ENCODE measurements at regions not wholly inside any gene's neighbourhood (a gene's known extent, or its start where the extent isn't known, plus 50 kb on each side); places are given as distances from the start of the nearest gene placed in this dataset.

DNA sequence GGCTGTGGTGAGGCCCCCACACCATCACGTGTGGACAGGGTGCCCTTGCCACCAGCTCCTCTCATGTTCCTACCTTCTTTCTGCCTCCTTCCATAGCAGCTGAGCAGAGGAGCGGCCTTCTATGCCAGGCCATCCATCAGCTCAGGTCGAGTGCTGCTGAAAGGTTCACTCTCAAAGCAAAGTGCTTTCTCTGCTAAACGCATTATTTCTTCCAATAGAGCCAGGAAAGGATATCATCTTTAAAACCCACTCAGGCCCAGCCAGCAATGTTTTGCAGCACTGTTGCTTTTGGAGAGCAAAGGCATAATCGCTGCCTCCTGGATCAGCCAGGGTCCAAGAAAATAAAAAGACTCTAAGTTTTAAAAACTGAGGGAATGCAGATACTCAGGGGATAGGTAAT lies 54.9 kb upstream of the GPRC5B start:
- H4K20me1 ChIP-seq (ENCODE audit: insufficient read depth), result no peaks in the 10 kb centered on the region
- no peak overlapping the region for H3K4me2 ChIP-seq
- H3K9me2 ChIP-seq, result no peaks in the 10 kb centered on the region
- no peak overlapping the region for H2AFZ ChIP-seq (ENCODE audit: low read depth)
- POLR2A ChIA-PET, result no interaction called here
- DNase-seq, result no peak
- WGBS (ENCODE audit: low lambda C conversion rate), result 22% methylated on average over 5 of the region's 5 CpGs
- no peaks in the 10 kb centered on the region for H3F3A ChIP-seq (replicated peaks; ENCODE audit: insufficient read depth)
- CTCF ChIA-PET, result interaction anchor here (0.6 kb wide), 1 partner anchor 361 kb away, joined by 3 read pairs; no protein-coding TSS in a partner anchor
- TF ChIP-seq NRF1 (IDR thresholded peaks at IDR 0.05; ENCODE audit: low read depth, low read length) (no peak), TEAD4 (IDR thresholded peaks at IDR 0.05; ENCODE audit: borderline replicate concordance, insufficient read depth) (no peak), GATA2 (CRISPR knock-in tag; IDR thresholded peaks at IDR 0.05) (no peak), RXRA (IDR thresholded peaks at IDR 0.05; ENCODE audit: borderline replicate concordance, low read depth) (no peak), FOXM1 (IDR thresholded peaks at IDR 0.05; ENCODE audit: low read depth) (no peak), YY1 (IDR thresholded peaks at IDR 0.05; ENCODE audit: low read depth) (no peak), CHD2 (IDR thresholded peaks at IDR 0.05; ENCODE audit: low read length, partially characterized antibody) (no peak), REST (IDR thresholded peaks at IDR 0.05; ENCODE audit: low read depth, low read length) (no peak), EZH2phosphoT487 (IDR thresholded peaks at IDR 0.05; ENCODE audit: borderline replicate concordance, low read depth) (no peak), SMC3 (IDR thresholded peaks at IDR 0.05; ENCODE audit: low read depth, low read length) (no peak), FOSL2 (IDR thresholded peaks at IDR 0.05; ENCODE audit: borderline replicate concordance, low read depth) (no peak), RCOR1 (IDR thresholded peaks at IDR 0.05; ENCODE audit: low read length) (no peak), ZBTB33 (IDR thresholded peaks at IDR 0.05; ENCODE audit: borderline replicate concordance, low read depth) (no peak), TCF12 (IDR thresholded peaks at IDR 0.05) (no peak), MXI1 (IDR thresholded peaks at IDR 0.05; ENCODE audit: low read depth, low read length) (no peak), FOXJ3 (CRISPR knock-in tag; IDR thresholded peaks at IDR 0.05) (no peak), POLR2AphosphoS5 (IDR thresholded peaks at IDR 0.05; ENCODE audit: low read depth, low read length) (no peak)
- TF ChIP-seq, protein P1, sequence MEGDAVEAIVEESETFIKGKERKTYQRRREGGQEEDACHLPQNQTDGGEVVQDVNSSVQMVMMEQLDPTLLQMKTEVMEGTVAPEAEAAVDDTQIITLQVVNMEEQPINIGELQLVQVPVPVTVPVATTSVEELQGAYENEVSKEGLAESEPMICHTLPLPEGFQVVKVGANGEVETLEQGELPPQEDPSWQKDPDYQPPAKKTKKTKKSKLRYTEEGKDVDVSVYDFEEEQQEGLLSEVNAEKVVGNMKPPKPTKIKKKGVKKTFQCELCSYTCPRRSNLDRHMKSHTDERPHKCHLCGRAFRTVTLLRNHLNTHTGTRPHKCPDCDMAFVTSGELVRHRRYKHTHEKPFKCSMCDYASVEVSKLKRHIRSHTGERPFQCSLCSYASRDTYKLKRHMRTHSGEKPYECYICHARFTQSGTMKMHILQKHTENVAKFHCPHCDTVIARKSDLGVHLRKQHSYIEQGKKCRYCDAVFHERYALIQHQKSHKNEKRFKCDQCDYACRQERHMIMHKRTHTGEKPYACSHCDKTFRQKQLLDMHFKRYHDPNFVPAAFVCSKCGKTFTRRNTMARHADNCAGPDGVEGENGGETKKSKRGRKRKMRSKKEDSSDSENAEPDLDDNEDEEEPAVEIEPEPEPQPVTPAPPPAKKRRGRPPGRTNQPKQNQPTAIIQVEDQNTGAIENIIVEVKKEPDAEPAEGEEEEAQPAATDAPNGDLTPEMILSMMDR (IDR thresholded peaks at IDR 0.05), result no peak
- TF ChIP-seq, protein P2, sequence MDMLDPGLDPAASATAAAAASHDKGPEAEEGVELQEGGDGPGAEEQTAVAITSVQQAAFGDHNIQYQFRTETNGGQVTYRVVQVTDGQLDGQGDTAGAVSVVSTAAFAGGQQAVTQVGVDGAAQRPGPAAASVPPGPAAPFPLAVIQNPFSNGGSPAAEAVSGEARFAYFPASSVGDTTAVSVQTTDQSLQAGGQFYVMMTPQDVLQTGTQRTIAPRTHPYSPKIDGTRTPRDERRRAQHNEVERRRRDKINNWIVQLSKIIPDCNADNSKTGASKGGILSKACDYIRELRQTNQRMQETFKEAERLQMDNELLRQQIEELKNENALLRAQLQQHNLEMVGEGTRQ (IDR thresholded peaks at IDR 0.05; ENCODE audit: borderline replicate concordance, low read depth, low read length), result no peak
- no peaks in the 10 kb centered on the region for H3K79me2 ChIP-seq (ENCODE audit: insufficient read depth)
- peaks cover 0 to 7% of the 10 kb centered on the region in 2 experiments; a peak in 1 of 4 replicates for H3K4me1 ChIP-seq (ENCODE audit: control insufficient read depth in 1 of 2, insufficient read depth in 2 of 2, low read depth in 1 of 2, low read length in 1 of 2)
- no peaks in the 10 kb centered on the region for H3K36me3 ChIP-seq (replicated peaks in 1 of 2; ENCODE audit: control insufficient read depth in 1 of 2, insufficient read depth in 2 of 2, low read length in 1 of 2)
- H3K9ac ChIP-seq, result no peak overlapping the region
- no peak overlapping the region for H3K4me3 ChIP-seq (ENCODE audit: low read depth in 2 of 2, low read length in 1 of 2)
- no peaks in the 10 kb centered on the region for H3K9me3 ChIP-seq
- no peaks in the 10 kb centered on the region for H3K27me3 ChIP-seq (ENCODE audit: insufficient read depth)
- H3K27ac ChIP-seq (ENCODE audit: low read depth in 2 of 2, low read length in 1 of 2), result no peak overlapping the region
